ENCODE measurements at regions not wholly inside any gene's neighbourhood (a gene's known extent, or its start where the extent isn't known, plus 50 kb on each side); places are given as distances from the start of the nearest gene placed in this dataset.

DNA sequence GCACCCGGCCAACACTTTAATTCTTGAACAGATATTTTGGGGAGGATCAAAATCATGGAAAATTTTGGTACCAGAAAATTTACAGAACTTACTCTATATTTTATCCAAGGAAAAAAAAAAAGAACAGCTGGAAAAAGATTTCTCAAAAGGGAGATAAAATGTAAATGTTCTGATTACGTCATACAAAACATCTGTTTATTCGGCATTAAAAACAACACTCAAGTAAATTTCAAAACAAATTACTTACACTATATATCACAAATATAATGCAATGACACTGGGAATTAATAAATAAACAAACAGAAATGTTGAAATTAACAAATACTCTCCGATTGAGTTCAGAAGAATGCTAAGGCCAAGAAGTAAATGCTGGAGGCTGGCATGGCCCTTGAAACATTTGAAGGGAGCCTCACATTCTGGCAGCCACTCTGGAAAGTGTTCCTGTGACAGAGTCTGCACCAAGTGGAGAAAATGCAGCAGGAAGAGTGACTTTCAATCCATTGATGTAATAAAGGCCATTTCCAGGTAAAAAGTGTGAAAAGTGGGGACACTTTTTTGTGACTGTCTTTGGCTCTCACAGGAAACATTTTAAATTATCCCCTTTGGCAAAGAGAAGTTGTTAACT lies 486.0 kb upstream of the CTSO start:
- H3K27ac ChIP-seq: no peak overlapping the region
- H3K4me3 ChIP-seq: no peak overlapping the region
- 63 to 74% (median 69%) methylated on average over 4 of the region's 4 CpGs for WGBS, 3 donors
- TF ChIP-seq, protein P1, sequence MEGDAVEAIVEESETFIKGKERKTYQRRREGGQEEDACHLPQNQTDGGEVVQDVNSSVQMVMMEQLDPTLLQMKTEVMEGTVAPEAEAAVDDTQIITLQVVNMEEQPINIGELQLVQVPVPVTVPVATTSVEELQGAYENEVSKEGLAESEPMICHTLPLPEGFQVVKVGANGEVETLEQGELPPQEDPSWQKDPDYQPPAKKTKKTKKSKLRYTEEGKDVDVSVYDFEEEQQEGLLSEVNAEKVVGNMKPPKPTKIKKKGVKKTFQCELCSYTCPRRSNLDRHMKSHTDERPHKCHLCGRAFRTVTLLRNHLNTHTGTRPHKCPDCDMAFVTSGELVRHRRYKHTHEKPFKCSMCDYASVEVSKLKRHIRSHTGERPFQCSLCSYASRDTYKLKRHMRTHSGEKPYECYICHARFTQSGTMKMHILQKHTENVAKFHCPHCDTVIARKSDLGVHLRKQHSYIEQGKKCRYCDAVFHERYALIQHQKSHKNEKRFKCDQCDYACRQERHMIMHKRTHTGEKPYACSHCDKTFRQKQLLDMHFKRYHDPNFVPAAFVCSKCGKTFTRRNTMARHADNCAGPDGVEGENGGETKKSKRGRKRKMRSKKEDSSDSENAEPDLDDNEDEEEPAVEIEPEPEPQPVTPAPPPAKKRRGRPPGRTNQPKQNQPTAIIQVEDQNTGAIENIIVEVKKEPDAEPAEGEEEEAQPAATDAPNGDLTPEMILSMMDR (IDR thresholded peaks at IDR 0.05): no peak
- DNase-seq: no peak
- H3K36me3 ChIP-seq (ENCODE audit: insufficient read depth in 1 of 2, low read depth in 1 of 2): no peaks in the 10 kb centered on the region
- no peaks in the 10 kb centered on the region for H3K27me3 ChIP-seq (ENCODE audit: insufficient read depth in 3 of 3, low read length in 2 of 3)
- no peaks in the 10 kb centered on the region for H3K9me3 ChIP-seq
- intact Hi-C loops (cut with DNase I): no loop called here
- no peaks in the 10 kb centered on the region for H3K4me1 ChIP-seq
- ATAC-seq: no peak

DNA sequence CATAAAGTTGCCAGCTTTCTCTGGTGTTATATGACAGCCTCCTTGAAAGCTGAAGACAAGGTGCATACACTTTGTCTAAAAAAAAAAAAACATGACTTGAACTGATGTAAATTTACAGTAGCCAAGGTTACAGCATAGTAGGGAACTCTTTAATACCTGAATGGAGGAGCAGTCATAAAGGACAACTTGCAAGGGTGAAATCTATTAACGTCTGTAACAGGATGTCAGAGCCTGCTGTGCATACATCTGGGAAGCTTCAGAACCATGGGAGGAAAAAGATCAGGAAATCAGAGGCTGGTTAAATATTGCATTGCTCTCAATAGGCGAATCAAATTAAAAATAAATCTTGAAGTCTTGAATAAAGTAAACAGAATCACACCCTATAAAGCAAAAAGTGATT lies 484.0 kb upstream of the CTSO start:
- intact Hi-C loops (cut with DNase I): no loop called here
- no peak for ATAC-seq
- Histone ChIP-seq H3K4me1 (no peaks in the 10 kb centered on the region), H3K27ac (no peak overlapping the region), H3K27me3 (ENCODE audit: insufficient read depth in 3 of 3, low read length in 2 of 3) (no peaks in the 10 kb centered on the region), H3K9me3 (no peaks in the 10 kb centered on the region), H3K4me3 (no peak overlapping the region), H3K36me3 (ENCODE audit: insufficient read depth in 1 of 2, low read depth in 1 of 2) (no peaks in the 10 kb centered on the region)
- TF ChIP-seq, protein P1 (IDR thresholded peaks at IDR 0.05): no peak
- no peak for DNase-seq
- WGBS, 3 donors: 13 to 40% (median 35%) methylated on average over 2 of the region's 2 CpGs

DNA sequence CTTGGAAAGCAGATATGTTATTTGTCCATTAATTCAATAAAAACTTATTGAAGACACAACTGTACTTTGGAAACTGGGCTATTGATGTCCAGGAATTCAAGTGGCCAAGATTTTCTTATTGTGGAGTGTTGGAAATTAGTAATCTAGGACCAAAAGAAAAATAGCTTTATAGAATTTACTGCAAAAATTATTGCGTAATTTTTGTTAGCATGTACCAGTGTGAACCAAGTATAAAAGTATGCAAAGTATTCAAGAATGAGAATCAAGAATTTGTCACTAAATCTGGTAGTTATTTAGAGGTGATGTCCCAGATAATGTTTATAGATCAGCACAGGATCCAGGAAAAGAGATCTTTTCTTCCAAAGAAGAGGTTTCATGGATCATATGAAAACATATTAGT lies 468.9 kb upstream of the CTSO start:
- ATAC-seq: no peak
- Histone ChIP-seq H3K4me1 (no peaks in the 10 kb centered on the region), H3K36me3 (ENCODE audit: insufficient read depth in 1 of 2, low read depth in 1 of 2) (no peaks in the 10 kb centered on the region), H3K27me3 (ENCODE audit: insufficient read depth in 3 of 3, low read length in 2 of 3) (no peaks in the 10 kb centered on the region), H3K4me3 (no peak overlapping the region), H3K27ac (no peak overlapping the region), H3K9me3 (no peaks in the 10 kb centered on the region)
- intact Hi-C loops (cut with DNase I): no loop called here
- TF ChIP-seq, protein P1 (IDR thresholded peaks at IDR 0.05): no peak
- DNase-seq: no peak
- 80 to 87% (median 83%) methylated on average over 1 of the region's 1 CpG for WGBS, 3 donors

DNA sequence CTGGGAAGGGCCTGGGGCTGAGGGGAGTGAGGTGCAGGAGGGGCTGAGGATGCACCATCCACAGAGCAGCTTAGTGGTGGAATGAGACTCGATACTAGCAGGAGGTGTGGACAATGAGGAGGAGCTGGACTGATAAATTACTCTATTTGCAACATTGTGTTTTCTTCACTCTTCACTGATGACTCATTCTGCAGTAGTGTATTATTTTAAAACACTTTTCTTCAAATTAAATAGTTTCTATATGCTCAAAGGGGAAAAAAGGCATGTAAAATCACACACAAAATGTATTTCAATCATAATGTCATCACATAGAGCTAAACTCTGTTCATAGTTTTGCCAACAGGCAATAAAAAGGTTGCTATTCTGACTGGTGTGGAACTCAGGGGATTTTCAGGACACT lies 467.0 kb upstream of the CTSO start:
- DNase-seq (no peak), ATAC-seq (no peak)
- TF ChIP-seq, protein P1 (IDR thresholded peaks at IDR 0.05): no peak
- no peak overlapping the region for H3K4me3 ChIP-seq
- no peaks in the 10 kb centered on the region for H3K36me3 ChIP-seq (ENCODE audit: insufficient read depth in 1 of 2, low read depth in 1 of 2)
- WGBS, 3 donors: 35 to 65% (median 46%) methylated on average over 1 of the region's 1 CpG
- no peaks in the 10 kb centered on the region for H3K9me3 ChIP-seq
- H3K27me3 ChIP-seq (ENCODE audit: insufficient read depth in 3 of 3, low read length in 2 of 3): no peaks in the 10 kb centered on the region
- H3K4me1 ChIP-seq: no peaks in the 10 kb centered on the region
- intact Hi-C loops (cut with DNase I): no loop called here
- no peak overlapping the region for H3K27ac ChIP-seq

DNA sequence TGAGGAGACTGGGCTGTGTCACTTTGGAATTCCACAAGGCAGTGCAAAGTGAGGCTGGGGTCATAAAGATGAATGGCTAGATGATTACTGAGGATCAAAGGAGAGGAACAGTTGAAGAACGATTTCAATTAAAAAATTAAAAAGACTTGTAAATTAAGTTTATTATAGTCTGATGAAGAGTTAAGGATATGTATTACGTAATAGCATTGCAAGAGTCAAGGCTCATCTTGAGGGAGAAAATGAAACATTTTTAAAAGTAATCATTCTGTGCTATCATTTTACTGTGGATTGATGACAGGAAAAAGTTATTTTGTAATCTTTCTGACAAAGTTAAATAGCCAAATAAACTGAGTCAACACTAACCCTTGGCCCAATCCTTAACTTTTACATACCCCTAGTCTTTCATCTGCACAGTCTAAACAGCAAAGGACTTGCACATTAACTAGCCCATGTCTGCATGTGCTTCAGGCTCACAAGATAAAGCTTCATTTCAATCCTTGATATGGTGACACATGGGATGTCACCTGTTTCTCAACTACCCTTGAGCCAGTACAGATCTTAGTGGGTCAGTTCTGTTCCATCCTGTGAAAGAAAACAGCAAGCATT lies 465.5 kb upstream of the CTSO start:
- DNase-seq (no peak), ATAC-seq (no peak)
- no peak overlapping the region for H3K27ac ChIP-seq
- intact Hi-C loops (cut with DNase I): no loop called here
- no peak overlapping the region for H3K4me3 ChIP-seq
- no peaks in the 10 kb centered on the region for H3K4me1 ChIP-seq
- TF ChIP-seq, protein P1 (IDR thresholded peaks at IDR 0.05): no peak
- H3K36me3 ChIP-seq (ENCODE audit: insufficient read depth in 1 of 2, low read depth in 1 of 2): no peaks in the 10 kb centered on the region
- no peaks in the 10 kb centered on the region for H3K9me3 ChIP-seq
- 51 to 59% (median 56%) methylated on average over 2 of the region's 2 CpGs for WGBS, 3 donors
- H3K27me3 ChIP-seq (ENCODE audit: insufficient read depth in 3 of 3, low read length in 2 of 3): no peaks in the 10 kb centered on the region
